ENCODE measurements at regions not wholly inside any gene's neighbourhood (a gene's known extent, or its start where the extent isn't known, plus 50 kb on each side); places are given as distances from the start of the nearest gene placed in this dataset.

GRCh38 chr14:86501611-86502010 lies 971.7 kb downstream of the FLRT2 start:
- DNase-seq (ENCODE audit: low read depth), result no peak

DNA sequence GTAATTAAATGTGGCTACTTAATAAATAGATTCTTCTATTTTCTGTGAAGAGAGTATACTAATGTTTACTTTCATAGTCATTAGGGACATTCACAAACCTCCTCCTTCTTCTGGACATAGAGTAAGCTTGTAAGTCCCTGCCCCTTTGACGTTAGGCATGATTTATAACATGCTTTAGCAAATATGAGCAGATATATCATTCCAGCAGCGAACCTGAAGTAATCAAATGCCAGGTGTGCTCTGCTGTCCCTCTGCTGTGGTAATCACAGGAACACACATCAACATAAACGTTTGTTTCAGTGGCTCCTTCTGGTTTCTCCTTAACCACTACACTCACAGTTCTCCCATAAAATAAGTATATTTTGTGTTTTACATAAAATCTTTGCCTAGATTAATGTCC lies 961.8 kb downstream of the FLRT2 start:
- no peak for DNase-seq (ENCODE audit: low read depth)
- TF ChIP-seq CTCF (conservative IDR thresholded peaks at IDR 0.05; ENCODE audit: low read depth, low read length), result no peak
- H3K4me3 ChIP-seq (ENCODE audit: low read depth, low read length), result no peak overlapping the region

More at GRCh38 chr14:86501611-86502010, 971.7 kb downstream of the FLRT2 start:
- no peak for TF ChIP-seq CTCF (conservative IDR thresholded peaks at IDR 0.05; ENCODE audit: low read depth, low read length)
- no peak overlapping the region for H3K4me3 ChIP-seq (ENCODE audit: low read depth, low read length)

DNA sequence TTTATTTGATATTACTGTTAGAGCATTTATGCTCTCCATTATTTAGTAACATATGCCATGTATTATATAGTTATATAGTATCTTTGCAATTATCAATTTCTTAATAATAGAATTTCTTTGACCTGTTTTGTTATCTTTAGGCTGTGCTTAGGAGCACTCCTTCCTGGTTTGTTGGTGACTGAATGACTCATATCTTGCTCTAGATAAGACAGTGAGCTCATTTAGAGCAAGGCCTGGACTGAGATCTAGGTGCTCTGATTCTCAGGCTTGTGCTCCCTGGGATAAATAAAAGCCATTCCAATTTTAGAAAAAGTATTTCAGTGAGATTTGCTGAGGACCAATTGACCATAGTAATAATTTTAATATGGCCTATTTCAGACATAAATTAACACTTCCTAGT lies 951.2 kb downstream of the FLRT2 start:
- no peak overlapping the region for H3K4me3 ChIP-seq (ENCODE audit: low read depth, low read length)
- no peak for TF ChIP-seq CTCF (conservative IDR thresholded peaks at IDR 0.05; ENCODE audit: low read depth, low read length)
- DNase-seq (ENCODE audit: low read depth), result no peak

DNA sequence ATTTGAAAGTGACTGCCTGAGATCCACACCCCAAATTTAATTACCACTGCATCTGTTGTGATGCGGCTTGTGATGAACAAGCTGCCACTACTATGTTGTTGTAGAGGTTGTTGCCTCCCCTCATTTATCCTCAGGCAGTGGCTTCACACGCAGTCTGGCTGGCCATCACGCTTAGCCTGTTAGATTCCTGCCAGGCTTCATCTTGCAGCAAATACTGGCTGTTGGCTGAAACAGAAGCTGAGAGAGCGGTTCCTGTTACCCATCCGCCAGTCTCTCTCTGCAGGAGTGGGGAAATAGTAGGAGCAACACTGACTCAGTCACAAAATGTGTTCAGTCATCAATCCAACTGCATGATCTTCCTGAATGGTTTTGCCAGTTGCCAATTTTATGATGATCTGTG lies 934.4 kb downstream of the FLRT2 start:
- no peak for DNase-seq (ENCODE audit: low read depth)
- no peak overlapping the region for H3K4me3 ChIP-seq (ENCODE audit: low read depth, low read length)
- TF ChIP-seq CTCF (conservative IDR thresholded peaks at IDR 0.05; ENCODE audit: low read depth, low read length), result no peak

GRCh38 chr14:86462193-86462753 lies 932.3 kb downstream of the FLRT2 start:
- no peak for DNase-seq (ENCODE audit: low read depth)
- peak; percentile 71 for TF ChIP-seq CTCF (conservative IDR thresholded peaks at IDR 0.05; ENCODE audit: low read depth, low read length)
- no peak overlapping the region for H3K4me3 ChIP-seq (ENCODE audit: low read depth, low read length)

DNA sequence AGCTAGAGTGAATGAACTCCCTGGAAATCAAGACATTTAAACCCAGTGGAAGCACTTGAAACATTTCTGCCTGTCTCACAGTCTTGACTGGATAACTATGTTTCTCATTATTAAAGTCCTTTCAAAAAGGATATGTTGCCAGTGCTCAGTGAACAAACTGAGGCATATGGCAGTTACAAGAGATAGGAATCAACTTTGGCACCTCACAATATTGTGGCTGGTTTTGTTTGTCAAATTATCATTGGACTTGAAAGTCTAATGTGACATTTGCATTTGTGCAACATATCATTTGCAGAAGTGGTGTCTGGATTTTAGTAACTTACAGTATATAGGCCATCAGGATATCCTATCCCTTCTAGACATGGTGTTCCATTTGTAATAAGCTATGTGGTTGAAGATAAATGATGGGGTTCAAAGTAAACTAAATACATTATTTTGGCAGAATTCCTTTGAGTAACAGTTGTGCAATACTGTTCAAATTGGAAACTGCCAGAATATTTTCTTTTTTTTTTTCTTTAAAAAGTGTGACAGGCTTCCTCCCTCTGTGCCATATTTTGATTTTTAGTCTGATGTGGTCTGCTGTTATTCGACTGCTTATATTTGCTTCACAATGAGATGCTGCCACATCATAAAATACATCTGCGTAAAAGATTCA lies 927.7 kb downstream of the FLRT2 start:
- no peak for TF ChIP-seq CTCF (conservative IDR thresholded peaks at IDR 0.05; ENCODE audit: low read depth, low read length)
- no peak for DNase-seq (ENCODE audit: low read depth)
- H3K4me3 ChIP-seq (ENCODE audit: low read depth, low read length), result no peak overlapping the region

DNA sequence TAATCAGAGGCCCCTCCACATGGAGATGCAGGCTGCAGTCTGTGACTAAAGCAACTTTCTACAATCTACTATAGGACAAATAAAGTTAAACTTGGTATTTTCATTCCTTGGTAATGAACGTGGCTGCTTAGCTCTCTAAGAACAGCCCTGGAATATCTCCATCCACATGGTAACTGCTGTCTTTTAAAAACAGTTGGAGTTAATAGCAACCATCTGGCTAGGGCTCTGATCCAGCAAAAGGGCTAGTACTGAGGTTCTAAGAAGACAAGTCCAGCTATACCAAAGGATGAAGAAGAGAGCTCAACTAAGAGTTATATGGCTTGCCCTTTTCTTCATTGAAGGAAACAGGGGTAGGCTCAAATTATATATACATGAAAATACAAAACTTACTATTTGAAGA lies 920.1 kb downstream of the FLRT2 start:
- no peak for TF ChIP-seq CTCF (conservative IDR thresholded peaks at IDR 0.05; ENCODE audit: low read depth, low read length)
- H3K4me3 ChIP-seq (ENCODE audit: low read depth, low read length), result no peak overlapping the region

More for the DNA sequence above, 920.1 kb downstream of the FLRT2 start:
- no peak for DNase-seq (ENCODE audit: low read depth)
